SK-N-SH treated with all-trans-retinoic acid at 6 μM for 48 hours (cell line): ENCODE measurements at regions not wholly inside any gene's neighbourhood (a gene's known extent, or its start where the extent isn't known, plus 50 kb on each side); places are given as distances from the start of the nearest gene placed in this dataset.

Experiments used
- CREB5 ChIP-seq: fragments of 250-450 bp; sonication (Bioruptor Pico); IDR thresholded peaks from 2 replicates; pipeline ENCODE4 v1.5.1; 2020; ENCODE audit warnings: low read depth, mild to moderate bottlenecking, moderate library complexity
- ISL1 ChIP-seq: fragments of 250-450 bp; sonication (Bioruptor Pico); IDR thresholded peaks from 2 replicates; pipeline ENCODE4 v2.1.2; 2022; ENCODE audit warnings: mild to moderate bottlenecking, moderate library complexity
- POU6F1 ChIP-seq: fragments of 250-450 bp; sonication (Bioruptor Pico); IDR thresholded peaks from 2 replicates; pipeline ENCODE4 v1.8.0; 2021; ENCODE audit warnings: low read depth, mild to moderate bottlenecking, moderate library complexity, borderline replicate concordance
- RARB ChIP-seq: fragments of 250-450 bp; sonication (Bioruptor Pico); IDR thresholded peaks from 2 replicates; pipeline ENCODE4 v1.8.0; 2021; ENCODE audit warnings: mild to moderate bottlenecking, moderate library complexity
- TCF4 ChIP-seq: fragments of 250-450 bp; sonication (Bioruptor Pico); IDR thresholded peaks from 2 replicates; pipeline ENCODE4 v1.8.0; 2021; ENCODE audit warnings: mild to moderate bottlenecking, moderate library complexity, borderline replicate concordance
- ZFP3 ChIP-seq: fragments of 250-450 bp; sonication (Bioruptor Pico); IDR thresholded peaks from 2 replicates; pipeline ENCODE4 v1.5.0; 2020; ENCODE audit warnings: mild to moderate bottlenecking, moderate library complexity
- ZNF70 ChIP-seq: fragments of 450-650 bp; formaldehyde crosslinking; IDR thresholded peaks from 2 replicates; pipeline ENCODE4 v1.5.0; 2020; ENCODE audit warnings: mild to moderate bottlenecking, moderate library complexity
- ZNF8 ChIP-seq: fragments of 450-650 bp; formaldehyde crosslinking; IDR thresholded peaks from 2 replicates; pipeline ENCODE4 v1.5.0; 2020; ENCODE audit warnings: mild to moderate bottlenecking, moderate library complexity
- TF ChIP-seq, protein P1 (sequence below): fragments of 250-450 bp; sonication (Bioruptor Pico); IDR thresholded peaks from 2 replicates; pipeline ENCODE4 v1.8.0; 2020; ENCODE audit warnings: mild to moderate bottlenecking, moderate library complexity, borderline replicate concordance
- TF ChIP-seq, protein P2 (sequence below): fragments of 250-450 bp; sonication (Bioruptor Pico); IDR thresholded peaks from 2 replicates; pipeline ENCODE4 v1.5.0; 2020; ENCODE audit warnings: mild to moderate bottlenecking, moderate library complexity

- TF ChIP-seq ISL1, result no peak
- TF ChIP-seq, protein P1, sequence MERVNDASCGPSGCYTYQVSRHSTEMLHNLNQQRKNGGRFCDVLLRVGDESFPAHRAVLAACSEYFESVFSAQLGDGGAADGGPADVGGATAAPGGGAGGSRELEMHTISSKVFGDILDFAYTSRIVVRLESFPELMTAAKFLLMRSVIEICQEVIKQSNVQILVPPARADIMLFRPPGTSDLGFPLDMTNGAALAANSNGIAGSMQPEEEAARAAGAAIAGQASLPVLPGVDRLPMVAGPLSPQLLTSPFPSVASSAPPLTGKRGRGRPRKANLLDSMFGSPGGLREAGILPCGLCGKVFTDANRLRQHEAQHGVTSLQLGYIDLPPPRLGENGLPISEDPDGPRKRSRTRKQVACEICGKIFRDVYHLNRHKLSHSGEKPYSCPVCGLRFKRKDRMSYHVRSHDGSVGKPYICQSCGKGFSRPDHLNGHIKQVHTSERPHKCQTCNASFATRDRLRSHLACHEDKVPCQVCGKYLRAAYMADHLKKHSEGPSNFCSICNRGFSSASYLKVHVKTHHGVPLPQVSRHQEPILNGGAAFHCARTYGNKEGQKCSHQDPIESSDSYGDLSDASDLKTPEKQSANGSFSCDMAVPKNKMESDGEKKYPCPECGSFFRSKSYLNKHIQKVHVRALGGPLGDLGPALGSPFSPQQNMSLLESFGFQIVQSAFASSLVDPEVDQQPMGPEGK, result no peak
- TF ChIP-seq RARB (CRISPR knock-in tag), result no peak
- TF ChIP-seq ZNF8 (CRISPR knock-in tag), result no peak
- TF ChIP-seq, protein P2, sequence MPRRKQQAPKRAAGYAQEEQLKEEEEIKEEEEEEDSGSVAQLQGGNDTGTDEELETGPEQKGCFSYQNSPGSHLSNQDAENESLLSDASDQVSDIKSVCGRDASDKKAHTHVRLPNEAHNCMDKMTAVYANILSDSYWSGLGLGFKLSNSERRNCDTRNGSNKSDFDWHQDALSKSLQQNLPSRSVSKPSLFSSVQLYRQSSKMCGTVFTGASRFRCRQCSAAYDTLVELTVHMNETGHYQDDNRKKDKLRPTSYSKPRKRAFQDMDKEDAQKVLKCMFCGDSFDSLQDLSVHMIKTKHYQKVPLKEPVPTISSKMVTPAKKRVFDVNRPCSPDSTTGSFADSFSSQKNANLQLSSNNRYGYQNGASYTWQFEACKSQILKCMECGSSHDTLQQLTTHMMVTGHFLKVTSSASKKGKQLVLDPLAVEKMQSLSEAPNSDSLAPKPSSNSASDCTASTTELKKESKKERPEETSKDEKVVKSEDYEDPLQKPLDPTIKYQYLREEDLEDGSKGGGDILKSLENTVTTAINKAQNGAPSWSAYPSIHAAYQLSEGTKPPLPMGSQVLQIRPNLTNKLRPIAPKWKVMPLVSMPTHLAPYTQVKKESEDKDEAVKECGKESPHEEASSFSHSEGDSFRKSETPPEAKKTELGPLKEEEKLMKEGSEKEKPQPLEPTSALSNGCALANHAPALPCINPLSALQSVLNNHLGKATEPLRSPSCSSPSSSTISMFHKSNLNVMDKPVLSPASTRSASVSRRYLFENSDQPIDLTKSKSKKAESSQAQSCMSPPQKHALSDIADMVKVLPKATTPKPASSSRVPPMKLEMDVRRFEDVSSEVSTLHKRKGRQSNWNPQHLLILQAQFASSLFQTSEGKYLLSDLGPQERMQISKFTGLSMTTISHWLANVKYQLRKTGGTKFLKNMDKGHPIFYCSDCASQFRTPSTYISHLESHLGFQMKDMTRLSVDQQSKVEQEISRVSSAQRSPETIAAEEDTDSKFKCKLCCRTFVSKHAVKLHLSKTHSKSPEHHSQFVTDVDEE, result no peak
- TF ChIP-seq CREB5, result no peak
- no peak for TF ChIP-seq POU6F1 (CRISPR knock-in tag)
- no peak for TF ChIP-seq ZFP3 (CRISPR knock-in tag)
- TF ChIP-seq TCF4 (CRISPR knock-in tag), result no peak
- TF ChIP-seq ZNF70, result no peak
These were observed 109.9 kb upstream of the COPS8 start for GRCh38 chr2:236975766-236976165.
